ENCODE measurements at regions not wholly inside any gene's neighbourhood (a gene's known extent, or its start where the extent isn't known, plus 50 kb on each side); places are given as distances from the start of the nearest gene placed in this dataset.
A peak's percentile ranks its signal among the peaks of the same experiment; 100 is the strongest.

- H3K27me3 ChIP-seq = peaks cover 0 to 64% (median 16%) of the 10 kb centered on the region in 4 donors
- no peak overlapping the region for H3K27ac ChIP-seq (replicated peaks in 1 of 4)
- no peak for DNase-seq (ENCODE audit: extremely low spot score)
- TF ChIP-seq, protein P1, sequence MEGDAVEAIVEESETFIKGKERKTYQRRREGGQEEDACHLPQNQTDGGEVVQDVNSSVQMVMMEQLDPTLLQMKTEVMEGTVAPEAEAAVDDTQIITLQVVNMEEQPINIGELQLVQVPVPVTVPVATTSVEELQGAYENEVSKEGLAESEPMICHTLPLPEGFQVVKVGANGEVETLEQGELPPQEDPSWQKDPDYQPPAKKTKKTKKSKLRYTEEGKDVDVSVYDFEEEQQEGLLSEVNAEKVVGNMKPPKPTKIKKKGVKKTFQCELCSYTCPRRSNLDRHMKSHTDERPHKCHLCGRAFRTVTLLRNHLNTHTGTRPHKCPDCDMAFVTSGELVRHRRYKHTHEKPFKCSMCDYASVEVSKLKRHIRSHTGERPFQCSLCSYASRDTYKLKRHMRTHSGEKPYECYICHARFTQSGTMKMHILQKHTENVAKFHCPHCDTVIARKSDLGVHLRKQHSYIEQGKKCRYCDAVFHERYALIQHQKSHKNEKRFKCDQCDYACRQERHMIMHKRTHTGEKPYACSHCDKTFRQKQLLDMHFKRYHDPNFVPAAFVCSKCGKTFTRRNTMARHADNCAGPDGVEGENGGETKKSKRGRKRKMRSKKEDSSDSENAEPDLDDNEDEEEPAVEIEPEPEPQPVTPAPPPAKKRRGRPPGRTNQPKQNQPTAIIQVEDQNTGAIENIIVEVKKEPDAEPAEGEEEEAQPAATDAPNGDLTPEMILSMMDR (IDR thresholded peaks at IDR 0.05) = peak; percentile 65 to 93 (median 71)
- no peak for TF ChIP-seq POLR2A (IDR thresholded peaks at IDR 0.05; ENCODE audit: low read depth)
- H3K4me3 ChIP-seq = peak overlapping the region; percentile 28 to 46 (median 32)
- WGBS = 21% methylated on average over 11 of the region's 32 CpGs
- intact Hi-C loops (cut with DNase I) = loop anchor here (5.0 to 10.0 kb wide), 2 partner anchors 333 to 421 kb away; no protein-coding TSS in a partner anchor
- H3K9me3 ChIP-seq = no peaks in the 10 kb centered on the region
- H3K36me3 ChIP-seq = no peaks in the 10 kb centered on the region
- peaks cover 0 to 10% (median 8%) of the 10 kb centered on the region in 4 donors for H3K4me1 ChIP-seq
These were observed 142.5 kb upstream of the TCERG1L start for GRCh38 chr10:131453721-131454634.

DNA sequence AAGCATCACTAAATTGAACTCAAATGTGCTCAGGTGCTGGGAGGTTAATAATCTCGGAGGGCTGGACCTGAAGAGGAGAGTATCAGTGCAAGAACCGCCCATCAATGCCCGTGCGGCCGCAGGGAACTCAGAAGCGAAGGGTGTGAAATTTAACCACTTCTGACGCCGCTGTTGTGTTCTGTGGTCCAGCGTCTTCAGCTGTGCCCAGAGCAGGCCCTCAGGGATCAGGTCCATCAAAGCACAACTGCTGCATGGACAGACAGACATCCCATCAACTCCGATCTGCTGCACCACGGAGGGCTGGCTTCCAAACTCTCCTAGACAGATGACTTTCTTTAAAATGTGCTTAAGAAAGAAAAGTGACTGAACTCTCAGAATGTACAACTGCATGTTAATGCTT is 144.9 kb upstream of the TCERG1L start:
- H3K4me1 ChIP-seq = peaks cover 0 to 10% (median 8%) of the 10 kb centered on the region in 4 donors
- peaks cover 0 to 69% (median 16%) of the 10 kb centered on the region in 4 donors for H3K27me3 ChIP-seq
- H3K27ac ChIP-seq (replicated peaks in 1 of 4) = no peak overlapping the region
- WGBS = 23% methylated on average over 8 of the region's 11 CpGs
- H3K9me3 ChIP-seq = no peaks in the 10 kb centered on the region
- no peaks in the 10 kb centered on the region for H3K36me3 ChIP-seq
- intact Hi-C loops (cut with DNase I) = loop anchor here (10.0 kb wide), 1 partner anchor 418 kb away; no protein-coding TSS in a partner anchor
- no peak for TF ChIP-seq POLR2AphosphoS5 (IDR thresholded peaks at IDR 0.05)
- TF ChIP-seq, protein P1 (IDR thresholded peaks at IDR 0.05) = no peak
- TF ChIP-seq POLR2A (IDR thresholded peaks at IDR 0.05; ENCODE audit: low read depth) = no peak
- TF ChIP-seq EP300 (IDR thresholded peaks at IDR 0.05) = no peak
- no peak overlapping the region for H3K4me3 ChIP-seq
- no peak for DNase-seq (ENCODE audit: extremely low spot score)

DNA sequence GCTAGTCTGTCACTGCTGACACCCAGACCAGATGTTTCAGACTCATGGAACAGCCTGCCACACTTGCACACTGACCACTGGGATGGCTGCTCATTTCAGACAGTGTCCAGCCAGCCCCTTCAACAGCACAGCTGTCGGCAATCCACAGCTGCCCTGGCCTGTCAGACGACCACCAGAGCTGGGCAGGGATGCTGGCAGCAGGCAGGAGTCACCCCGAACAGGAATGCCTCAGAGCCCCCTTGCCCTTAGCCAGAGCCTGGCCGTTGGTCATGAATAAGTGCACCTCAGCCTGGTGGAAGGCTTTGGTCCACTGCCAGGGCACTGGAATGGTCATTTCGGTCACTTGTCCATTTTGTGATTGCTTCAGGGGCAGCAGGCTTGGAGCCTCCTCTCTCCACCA is 149.6 kb upstream of the TCERG1L start:
- Histone ChIP-seq H3K4me1 (no peaks in the 10 kb centered on the region), H3K4me3 (no peak overlapping the region), H3K36me3 (no peaks in the 10 kb centered on the region), H3K27ac (replicated peaks in 1 of 4) (no peak overlapping the region), H3K27me3 (peaks cover 0 to 59% (median 0%) of the 10 kb centered on the region in 4 donors), H3K9me3 (no peaks in the 10 kb centered on the region)
- intact Hi-C loops (cut with DNase I) = no loop called here
- WGBS = no CpG with 5 or more reads among the region's 5 CpGs
- no peak for DNase-seq (ENCODE audit: extremely low spot score)
- TF ChIP-seq POLR2AphosphoS5 (IDR thresholded peaks at IDR 0.05) = no peak
- no peak for TF ChIP-seq EP300 (IDR thresholded peaks at IDR 0.05)
- TF ChIP-seq, protein P1 (IDR thresholded peaks at IDR 0.05) = no peak
- TF ChIP-seq POLR2A (IDR thresholded peaks at IDR 0.05; ENCODE audit: low read depth) = no peak

DNA sequence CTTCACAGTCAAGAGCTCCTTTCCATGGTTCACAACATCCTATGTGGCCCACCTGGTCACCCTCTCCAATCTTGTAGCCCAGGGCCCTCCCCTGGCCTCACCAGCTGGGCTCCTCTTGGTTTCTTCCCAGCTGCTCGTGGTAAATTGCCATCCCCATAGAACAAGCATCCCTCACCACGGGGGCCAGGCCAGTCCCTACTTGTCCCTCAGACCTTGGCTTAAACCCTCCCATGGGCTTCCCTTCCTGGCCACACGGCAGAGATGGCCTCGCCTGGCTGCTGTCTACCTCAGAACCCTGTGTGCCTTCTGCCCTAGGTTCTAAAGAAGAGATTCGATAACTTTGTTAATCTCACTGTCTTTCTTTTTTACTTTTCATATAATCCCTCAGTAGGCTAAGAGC is 153.3 kb upstream of the TCERG1L start:
- intact Hi-C loops (cut with DNase I) = no loop called here
- TF ChIP-seq POLR2A (IDR thresholded peaks at IDR 0.05; ENCODE audit: low read depth) (no peak), EP300 (IDR thresholded peaks at IDR 0.05) (no peak), POLR2AphosphoS5 (IDR thresholded peaks at IDR 0.05) (no peak)
- TF ChIP-seq, protein P1 (IDR thresholded peaks at IDR 0.05) = no peak
- WGBS = 74% methylated on average over 5 of the region's 5 CpGs

More for the DNA sequence above, 153.3 kb upstream of the TCERG1L start:
- H3K9me3 ChIP-seq = no peaks in the 10 kb centered on the region
- peaks cover 0 to 44% (median 0%) of the 10 kb centered on the region in 4 donors for H3K27me3 ChIP-seq
- H3K4me1 ChIP-seq = no peaks in the 10 kb centered on the region
- H3K27ac ChIP-seq (replicated peaks in 1 of 4) = no peak overlapping the region
- DNase-seq (ENCODE audit: extremely low spot score) = no peak
- H3K36me3 ChIP-seq = no peaks in the 10 kb centered on the region
- H3K4me3 ChIP-seq = no peak overlapping the region
